ENCODE measurements at regions not wholly inside any gene's neighbourhood (a gene's known extent, or its start where the extent isn't known, plus 50 kb on each side); places are given as distances from the start of the nearest gene placed in this dataset.

DNA sequence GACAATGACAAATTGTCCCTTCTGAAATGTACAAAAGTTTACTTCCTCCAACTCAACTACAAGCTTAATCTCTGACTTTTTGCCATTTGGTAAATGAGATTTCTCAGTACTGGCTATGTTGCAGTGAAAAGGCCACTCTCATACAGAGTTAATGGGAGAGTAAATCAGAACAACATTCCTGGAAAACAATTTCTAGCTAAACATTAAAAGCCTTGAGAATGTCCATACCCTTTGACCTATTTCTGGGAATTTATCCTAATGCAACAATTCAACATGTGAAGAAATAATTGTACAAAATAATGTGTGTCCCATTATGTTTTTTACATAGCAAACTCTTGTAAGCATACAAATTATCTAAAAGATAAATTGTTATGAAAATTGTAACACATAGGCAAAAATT lies 56.3 kb upstream of the SPEF2 start:
- Histone ChIP-seq H3K27ac (ENCODE audit: low read depth, low read length) (no peak overlapping the region), H2BK5ac (ENCODE audit: low read depth, low read length, poor library complexity) (no peak overlapping the region), H3K4me3 (ENCODE audit: low read depth, low read length) (no peak overlapping the region), H3K4me2 (ENCODE audit: low read length) (no peak overlapping the region), H3K79me2 (ENCODE audit: control insufficient read depth, insufficient read depth, low read length, poor library complexity) (no peaks in the 10 kb centered on the region), H4K12ac (ENCODE audit: low read depth, low read length) (no peak overlapping the region), H3K14ac (ENCODE audit: low read length) (no peak overlapping the region), H3K9me3 (ENCODE audit: insufficient read depth, low read depth, low read length) (peaks cover 9% of the 10 kb centered on the region), H2AK5ac (ENCODE audit: low read length) (no peak overlapping the region), H3K79me1 (ENCODE audit: low read length) (no peaks in the 10 kb centered on the region), H2BK12ac (ENCODE audit: low read length) (no peak overlapping the region), H3K23ac (ENCODE audit: low read length) (no peak overlapping the region), H4K91ac (ENCODE audit: low read depth, low read length) (no peak overlapping the region), H2AFZ (ENCODE audit: insufficient read depth, low read length, poor library complexity) (no peak overlapping the region), H3K4ac (ENCODE audit: low read depth, low read length) (no peak overlapping the region), H3K9ac (ENCODE audit: low read length) (no peak overlapping the region), H4K8ac (ENCODE audit: low read depth, low read length) (no peak overlapping the region), H3K18ac (ENCODE audit: low read length) (no peak overlapping the region), H2BK120ac (ENCODE audit: insufficient read depth, low read length, poor library complexity) (no peak overlapping the region), H3K27me3 (ENCODE audit: insufficient read depth, low read length) (no peaks in the 10 kb centered on the region), H3K4me1 (ENCODE audit: control insufficient read depth in 1 of 2, insufficient read depth in 2 of 2, low read length in 2 of 2) (no peaks in the 10 kb centered on the region), H3K36me3 (ENCODE audit: control insufficient read depth in 1 of 2, insufficient read depth in 2 of 2, low read length in 2 of 2) (peaks cover 0 to 1% of the 10 kb centered on the region in 2 experiments)
- DNase-seq = no peak

DNA sequence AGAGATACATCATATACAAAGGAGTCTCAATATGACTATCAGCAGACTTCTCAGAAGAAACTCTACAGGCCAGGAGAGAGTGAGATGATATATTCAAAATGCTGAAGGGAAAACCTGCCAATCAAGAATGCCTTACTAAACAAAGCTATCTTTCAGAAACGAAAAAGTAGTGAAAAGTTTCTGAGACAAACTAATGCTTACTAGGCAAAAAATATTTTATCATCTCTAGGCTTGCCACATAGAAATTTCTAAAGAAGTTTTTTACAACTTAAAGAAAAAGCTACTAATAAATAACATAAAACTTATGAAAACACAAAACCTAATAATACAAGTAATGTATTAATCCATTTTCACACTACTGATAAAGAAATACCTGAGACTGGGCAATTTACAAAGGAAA lies 59.9 kb upstream of the SPEF2 start:
- H3K27me3 ChIP-seq (ENCODE audit: insufficient read depth, low read length) = no peaks in the 10 kb centered on the region
- DNase-seq = no peak
- no CpG with 5 or more reads among the region's 1 CpG for WGBS (ENCODE audit: extremely low coverage, insufficient coverage, insufficient read length)
- no peak overlapping the region for H4K8ac ChIP-seq (ENCODE audit: low read depth, low read length)
- H3K4me3 ChIP-seq (ENCODE audit: low read depth, low read length) = no peak overlapping the region
- H2BK5ac ChIP-seq (ENCODE audit: low read depth, low read length, poor library complexity) = no peak overlapping the region
- H2AFZ ChIP-seq (ENCODE audit: insufficient read depth, low read length, poor library complexity) = no peak overlapping the region
- no peaks in the 10 kb centered on the region for H3K4me1 ChIP-seq (ENCODE audit: control insufficient read depth in 1 of 2, insufficient read depth in 2 of 2, low read length in 2 of 2)
- no peak overlapping the region for H3K23ac ChIP-seq (ENCODE audit: low read length)
- H3K79me2 ChIP-seq (ENCODE audit: control insufficient read depth, insufficient read depth, low read length, poor library complexity) = no peaks in the 10 kb centered on the region
- H3K14ac ChIP-seq (ENCODE audit: low read length) = no peak overlapping the region
- peaks cover 7% of the 10 kb centered on the region for H3K9me3 ChIP-seq (ENCODE audit: insufficient read depth, low read depth, low read length)
- H3K36me3 ChIP-seq (ENCODE audit: control insufficient read depth in 1 of 2, insufficient read depth in 2 of 2, low read length in 2 of 2) = no peaks in the 10 kb centered on the region
- H3K27ac ChIP-seq (ENCODE audit: low read depth, low read length) = no peak overlapping the region
- H2AK5ac ChIP-seq (ENCODE audit: low read length) = no peak overlapping the region
- no peak overlapping the region for H4K12ac ChIP-seq (ENCODE audit: low read depth, low read length)
- H3K4me2 ChIP-seq (ENCODE audit: low read length) = no peak overlapping the region
- H3K9ac ChIP-seq (ENCODE audit: low read length) = no peak overlapping the region
- H4K91ac ChIP-seq (ENCODE audit: low read depth, low read length) = no peak overlapping the region
- H3K79me1 ChIP-seq (ENCODE audit: low read length) = no peaks in the 10 kb centered on the region
- H3K4ac ChIP-seq (ENCODE audit: low read depth, low read length) = no peak overlapping the region
- no peak overlapping the region for H2BK120ac ChIP-seq (ENCODE audit: insufficient read depth, low read length, poor library complexity)
- no peak overlapping the region for H2BK12ac ChIP-seq (ENCODE audit: low read length)
- H3K18ac ChIP-seq (ENCODE audit: low read length) = no peak overlapping the region

DNA sequence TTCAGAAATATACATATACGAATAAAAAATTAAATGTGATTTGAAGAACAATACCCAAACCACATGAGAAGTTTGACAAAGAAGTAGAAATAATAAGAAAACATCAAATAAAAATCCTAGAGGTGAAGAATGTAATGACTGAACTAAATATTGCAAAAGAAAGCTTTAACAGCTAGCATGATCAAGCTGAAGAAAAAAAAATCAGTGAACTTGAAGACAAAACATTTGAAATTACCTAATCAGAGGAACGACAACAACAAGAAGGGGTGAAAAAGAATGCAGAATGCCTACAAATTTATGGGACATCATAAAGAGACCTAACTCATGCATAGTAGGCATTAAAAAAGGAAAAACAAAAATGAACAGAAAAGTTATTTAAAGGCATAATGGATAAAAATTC lies 60.5 kb upstream of the SPEF2 start:
- no peak overlapping the region for H4K12ac ChIP-seq (ENCODE audit: low read depth, low read length)
- no peaks in the 10 kb centered on the region for H3K27me3 ChIP-seq (ENCODE audit: insufficient read depth, low read length)
- H2BK5ac ChIP-seq (ENCODE audit: low read depth, low read length, poor library complexity) = no peak overlapping the region
- no peak overlapping the region for H3K4me3 ChIP-seq (ENCODE audit: low read depth, low read length)
- no peak overlapping the region for H3K4ac ChIP-seq (ENCODE audit: low read depth, low read length)
- H3K9ac ChIP-seq (ENCODE audit: low read length) = no peak overlapping the region
- no peak for DNase-seq
- H3K79me2 ChIP-seq (ENCODE audit: control insufficient read depth, insufficient read depth, low read length, poor library complexity) = no peaks in the 10 kb centered on the region
- H3K23ac ChIP-seq (ENCODE audit: low read length) = no peak overlapping the region
- H2BK120ac ChIP-seq (ENCODE audit: insufficient read depth, low read length, poor library complexity) = no peak overlapping the region
- no peaks in the 10 kb centered on the region for H3K36me3 ChIP-seq (ENCODE audit: control insufficient read depth in 1 of 2, insufficient read depth in 2 of 2, low read length in 2 of 2)
- peaks cover 7% of the 10 kb centered on the region for H3K9me3 ChIP-seq (ENCODE audit: insufficient read depth, low read depth, low read length)
- no peak overlapping the region for H4K8ac ChIP-seq (ENCODE audit: low read depth, low read length)
- H4K91ac ChIP-seq (ENCODE audit: low read depth, low read length) = no peak overlapping the region
- no peak overlapping the region for H3K18ac ChIP-seq (ENCODE audit: low read length)
- no CpG with 5 or more reads among the region's 2 CpGs for WGBS (ENCODE audit: extremely low coverage, insufficient coverage, insufficient read length)
- H2BK12ac ChIP-seq (ENCODE audit: low read length) = no peak overlapping the region
- no peak overlapping the region for H3K4me2 ChIP-seq (ENCODE audit: low read length)
- no peak overlapping the region for H2AK5ac ChIP-seq (ENCODE audit: low read length)
- H3K4me1 ChIP-seq (ENCODE audit: control insufficient read depth in 1 of 2, insufficient read depth in 2 of 2, low read length in 2 of 2) = no peaks in the 10 kb centered on the region
- no peak overlapping the region for H3K14ac ChIP-seq (ENCODE audit: low read length)
- no peak overlapping the region for H3K27ac ChIP-seq (ENCODE audit: low read depth, low read length)
- no peaks in the 10 kb centered on the region for H3K79me1 ChIP-seq (ENCODE audit: low read length)
- H2AFZ ChIP-seq (ENCODE audit: insufficient read depth, low read length, poor library complexity) = no peak overlapping the region

DNA sequence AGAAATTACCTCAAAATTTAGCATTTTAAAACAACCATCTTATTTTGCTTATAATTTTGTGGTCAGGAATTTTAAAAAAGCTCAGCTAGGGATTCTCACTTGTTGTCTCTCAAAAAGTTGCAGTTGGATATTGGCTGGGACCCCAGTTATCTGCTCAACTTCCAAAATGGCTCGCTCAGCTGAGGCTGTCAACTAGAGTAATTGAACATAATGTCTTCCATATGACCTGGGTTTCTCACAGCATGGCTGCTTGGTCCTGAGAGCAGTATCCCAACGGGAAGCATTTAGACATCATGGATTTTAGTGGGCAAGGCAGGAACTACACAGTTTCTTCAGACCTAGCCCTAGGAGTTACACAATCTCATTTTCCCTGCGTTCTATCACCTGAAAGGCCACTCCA lies 63.6 kb upstream of the SPEF2 start:
- DNase-seq = no peak
- no peak overlapping the region for H2AFZ ChIP-seq (ENCODE audit: insufficient read depth, low read length, poor library complexity)
- no peak overlapping the region for H3K9ac ChIP-seq (ENCODE audit: low read length)
- no peak overlapping the region for H2BK5ac ChIP-seq (ENCODE audit: low read depth, low read length, poor library complexity)
- no peak overlapping the region for H3K27ac ChIP-seq (ENCODE audit: low read depth, low read length)
- H4K8ac ChIP-seq (ENCODE audit: low read depth, low read length) = no peak overlapping the region
- no peak overlapping the region for H2AK5ac ChIP-seq (ENCODE audit: low read length)
- no CpG with 5 or more reads among the region's 3 CpGs for WGBS (ENCODE audit: extremely low coverage, insufficient coverage, insufficient read length)
- H2BK12ac ChIP-seq (ENCODE audit: low read length) = no peak overlapping the region
- no peaks in the 10 kb centered on the region for H3K79me2 ChIP-seq (ENCODE audit: control insufficient read depth, insufficient read depth, low read length, poor library complexity)
- H3K4me2 ChIP-seq (ENCODE audit: low read length) = no peak overlapping the region
- no peaks in the 10 kb centered on the region for H3K36me3 ChIP-seq (ENCODE audit: control insufficient read depth in 1 of 2, insufficient read depth in 2 of 2, low read length in 2 of 2)
- H3K79me1 ChIP-seq (ENCODE audit: low read length) = no peaks in the 10 kb centered on the region
- H4K12ac ChIP-seq (ENCODE audit: low read depth, low read length) = no peak overlapping the region
- H4K91ac ChIP-seq (ENCODE audit: low read depth, low read length) = no peak overlapping the region
- H3K4me3 ChIP-seq (ENCODE audit: low read depth, low read length) = no peak overlapping the region
- no peaks in the 10 kb centered on the region for H3K4me1 ChIP-seq (ENCODE audit: control insufficient read depth in 1 of 2, insufficient read depth in 2 of 2, low read length in 2 of 2)
- H3K27me3 ChIP-seq (ENCODE audit: insufficient read depth, low read length) = no peaks in the 10 kb centered on the region
- H3K14ac ChIP-seq (ENCODE audit: low read length) = no peak overlapping the region
- no peak overlapping the region for H3K4ac ChIP-seq (ENCODE audit: low read depth, low read length)
- peaks cover 5% of the 10 kb centered on the region for H3K9me3 ChIP-seq (ENCODE audit: insufficient read depth, low read depth, low read length)
- no peak overlapping the region for H3K18ac ChIP-seq (ENCODE audit: low read length)
- no peak overlapping the region for H3K23ac ChIP-seq (ENCODE audit: low read length)
- no peak overlapping the region for H2BK120ac ChIP-seq (ENCODE audit: insufficient read depth, low read length, poor library complexity)

DNA sequence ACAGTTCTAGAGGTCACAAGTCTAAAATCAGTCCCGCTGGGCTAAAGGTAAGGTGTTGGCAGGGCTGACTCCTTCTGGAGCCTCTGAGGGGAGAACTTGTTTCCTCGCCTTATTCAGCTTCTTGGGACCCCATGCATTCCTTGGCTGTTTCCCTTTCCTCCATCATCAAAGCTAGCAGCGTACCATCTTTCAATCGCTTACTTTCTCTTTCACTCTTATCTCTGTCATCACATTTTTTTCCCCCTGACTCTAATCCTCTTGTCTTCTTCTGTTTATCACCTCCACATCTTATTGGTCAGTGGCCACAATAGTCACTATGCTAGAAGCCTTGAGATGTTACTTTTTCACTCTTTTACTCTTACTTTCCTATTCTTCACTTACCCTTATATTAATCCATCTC lies 72.5 kb upstream of the SPEF2 start:
- peak in 1 of 2 donors; percentile 21 for DNase-seq
- Histone ChIP-seq H2AK5ac (ENCODE audit: low read length) (no peak overlapping the region), H4K91ac (ENCODE audit: low read depth, low read length) (no peak overlapping the region), H3K4ac (ENCODE audit: low read depth, low read length) (no peak overlapping the region), H4K8ac (ENCODE audit: low read depth, low read length) (no peak overlapping the region), H3K14ac (ENCODE audit: low read length) (no peak overlapping the region), H3K36me3 (ENCODE audit: control insufficient read depth in 1 of 2, insufficient read depth in 2 of 2, low read length in 2 of 2) (no peaks in the 10 kb centered on the region), H3K27me3 (ENCODE audit: insufficient read depth, low read length) (no peaks in the 10 kb centered on the region), H3K9me3 (ENCODE audit: insufficient read depth, low read depth, low read length) (no peaks in the 10 kb centered on the region), H3K79me2 (ENCODE audit: control insufficient read depth, insufficient read depth, low read length, poor library complexity) (no peaks in the 10 kb centered on the region), H3K27ac (ENCODE audit: low read depth, low read length) (no peak overlapping the region), H2AFZ (ENCODE audit: insufficient read depth, low read length, poor library complexity) (no peak overlapping the region), H3K4me3 (ENCODE audit: low read depth, low read length) (no peak overlapping the region), H3K9ac (ENCODE audit: low read length) (no peak overlapping the region), H3K4me2 (ENCODE audit: low read length) (no peak overlapping the region), H3K23ac (ENCODE audit: low read length) (no peak overlapping the region), H4K12ac (ENCODE audit: low read depth, low read length) (no peak overlapping the region), H2BK12ac (ENCODE audit: low read length) (no peak overlapping the region), H2BK120ac (ENCODE audit: insufficient read depth, low read length, poor library complexity) (no peak overlapping the region), H2BK5ac (ENCODE audit: low read depth, low read length, poor library complexity) (no peak overlapping the region), H3K18ac (ENCODE audit: low read length) (no peak overlapping the region), H3K79me1 (ENCODE audit: low read length) (no peaks in the 10 kb centered on the region), H3K4me1 (ENCODE audit: control insufficient read depth in 1 of 2, insufficient read depth in 2 of 2, low read length in 2 of 2) (no peaks in the 10 kb centered on the region)
- 100% methylated on average over 2 of the region's 4 CpGs for WGBS (ENCODE audit: extremely low coverage, insufficient coverage, insufficient read length)

Data from trophoblast cell (in vitro differentiated cells and primary cell).